ENCODE measurements at regions not wholly inside any gene's neighbourhood (a gene's known extent, or its start where the extent isn't known, plus 50 kb on each side); places are given as distances from the start of the nearest gene placed in this dataset.
"Not testable (repeated sequence)": the region's sequence is repeated elsewhere in the genome, so short reads cannot be mapped to it uniquely, and the experiment has no call there.

GRCh38 chr14:62468946-62469345 is 576.3 kb downstream of the KCNH5 start:
- no peak for TF ChIP-seq CTCF (IDR thresholded peaks at IDR 0.05; ENCODE audit: low read depth, low read length)
- H3K4me3 ChIP-seq (ENCODE audit: low read depth, low read length), result no peak overlapping the region

DNA sequence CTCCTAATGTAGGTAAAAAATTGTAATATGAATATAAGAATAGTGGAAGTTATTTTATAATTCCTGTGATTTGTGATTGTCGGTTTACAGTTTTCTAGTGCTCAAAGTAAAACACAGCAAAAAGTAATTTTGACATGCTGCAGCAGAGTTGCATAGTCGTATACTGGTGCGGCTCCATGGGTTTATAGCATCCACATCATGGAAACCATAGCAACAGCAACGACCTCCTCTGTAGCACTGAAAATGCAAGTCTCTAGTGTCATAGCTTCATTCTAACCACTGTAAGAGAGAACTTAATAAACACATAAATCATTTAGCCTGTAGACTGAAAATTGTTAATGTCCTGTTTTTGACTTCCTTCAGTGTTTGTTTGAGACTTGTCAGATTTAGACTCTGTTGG is 574.3 kb downstream of the KCNH5 start:
- no peak overlapping the region for H3K4me3 ChIP-seq (ENCODE audit: low read depth, low read length)
- TF ChIP-seq CTCF (IDR thresholded peaks at IDR 0.05; ENCODE audit: low read depth, low read length), result no peak

DNA sequence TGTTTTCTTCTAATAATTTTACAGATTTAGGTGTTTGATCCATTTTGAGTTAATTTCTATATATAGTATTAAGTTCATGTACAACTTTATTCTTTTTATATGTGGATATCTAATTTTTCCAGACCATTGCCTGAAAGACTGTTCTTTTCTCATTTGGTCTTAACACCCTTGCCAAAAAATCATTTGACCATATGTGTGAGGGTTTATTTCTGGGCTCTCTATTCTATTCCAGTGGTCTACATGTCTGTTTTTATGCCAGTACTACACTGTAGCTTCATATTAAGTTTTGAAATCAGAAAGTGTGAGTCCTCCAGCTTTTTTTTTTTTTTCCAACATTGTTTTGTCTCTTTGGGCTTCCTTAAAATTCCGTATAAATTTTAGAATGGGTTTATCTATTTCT is 554.1 kb downstream of the KCNH5 start:
- no peak overlapping the region for H3K4me3 ChIP-seq (ENCODE audit: low read depth, low read length)
- no peak for TF ChIP-seq CTCF (IDR thresholded peaks at IDR 0.05; ENCODE audit: low read depth, low read length)

DNA sequence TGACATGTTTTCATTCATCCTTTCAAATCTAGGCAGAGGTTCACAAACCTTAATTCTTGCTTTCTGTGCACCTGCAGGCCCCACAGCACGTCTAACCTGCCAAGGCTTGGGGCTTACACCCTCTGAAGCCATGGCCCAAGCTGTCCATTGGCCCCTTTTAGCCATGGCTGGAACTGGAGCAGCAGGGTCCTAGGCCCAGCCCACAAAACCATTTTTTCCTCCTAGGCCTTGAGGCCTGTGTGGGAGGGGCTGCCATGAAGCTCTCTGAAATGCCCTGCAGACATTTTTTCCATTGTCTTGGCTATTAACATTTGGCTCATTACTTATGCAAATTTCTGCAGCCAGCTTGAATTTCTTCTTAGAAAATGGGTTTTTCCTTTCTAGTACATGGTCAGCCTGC is 547.5 kb downstream of the KCNH5 start:
- no peak overlapping the region for H3K4me3 ChIP-seq (ENCODE audit: low read depth, low read length)
- no peak for TF ChIP-seq CTCF (IDR thresholded peaks at IDR 0.05; ENCODE audit: low read depth, low read length)

- no peak for TF ChIP-seq CTCF (IDR thresholded peaks at IDR 0.05; ENCODE audit: low read depth, low read length)
- no peak overlapping the region for H3K4me3 ChIP-seq (ENCODE audit: low read depth, low read length)
These were observed 544.1 kb downstream of the KCNH5 start for GRCh38 chr14:62501021-62501750.

DNA sequence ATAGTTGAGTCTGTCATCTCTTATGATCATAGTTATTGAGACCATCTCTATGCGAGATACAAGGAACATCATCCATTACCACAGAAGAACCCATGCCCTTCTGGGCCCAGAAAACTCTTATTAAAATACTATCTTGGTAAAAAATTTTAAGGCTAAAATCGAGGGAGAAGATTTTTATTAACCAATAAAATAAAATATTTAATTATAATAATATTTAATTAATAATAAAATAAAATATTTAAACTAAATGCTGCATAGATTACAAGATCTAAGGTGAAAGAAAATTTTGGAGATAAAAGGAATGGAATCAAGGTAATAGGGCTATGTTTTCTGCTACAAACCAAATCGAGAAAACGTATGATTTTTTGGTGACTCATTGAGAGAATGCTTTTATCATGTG is 540.2 kb downstream of the KCNH5 start:
- H3K4me3 ChIP-seq (ENCODE audit: low read depth, low read length), result no peak overlapping the region
- TF ChIP-seq CTCF (IDR thresholded peaks at IDR 0.05; ENCODE audit: low read depth, low read length), result no peak

- H3K4me3 ChIP-seq (ENCODE audit: low read depth, low read length), result not testable (repeated sequence)
These were observed 523.9 kb downstream of the KCNH5 start for GRCh38 chr14:62521309-62521708.

GRCh38 chr14:62528296-62528695 is 517.0 kb downstream of the KCNH5 start:
- no peak for TF ChIP-seq CTCF (IDR thresholded peaks at IDR 0.05; ENCODE audit: low read depth, low read length)
- no peak overlapping the region for H3K4me3 ChIP-seq (ENCODE audit: low read depth, low read length)
